Stimulated activated CD8-positive, alpha-beta memory T cell treated with anti-CD3 and anti-CD28 coated beads, Interleukin-12 subunit alpha, Interleukin-12 subunit beta, amount 100 ng/mL, for 4 hours (primary cell): ENCODE measurements at regions not wholly inside any gene's neighbourhood (a gene's known extent, or its start where the extent isn't known, plus 50 kb on each side); places are given as distances from the start of the nearest gene placed in this dataset.
"Not testable (repeated sequence)": the region's sequence is repeated elsewhere in the genome, so short reads cannot be mapped to it uniquely, and the experiment has no call there.

Experiments used
- DNase-seq: peaks from one replicate; pipeline ENCODE4 v3.0.0-alpha.2; 2020; ENCODE audit warnings: low read depth

DNA sequence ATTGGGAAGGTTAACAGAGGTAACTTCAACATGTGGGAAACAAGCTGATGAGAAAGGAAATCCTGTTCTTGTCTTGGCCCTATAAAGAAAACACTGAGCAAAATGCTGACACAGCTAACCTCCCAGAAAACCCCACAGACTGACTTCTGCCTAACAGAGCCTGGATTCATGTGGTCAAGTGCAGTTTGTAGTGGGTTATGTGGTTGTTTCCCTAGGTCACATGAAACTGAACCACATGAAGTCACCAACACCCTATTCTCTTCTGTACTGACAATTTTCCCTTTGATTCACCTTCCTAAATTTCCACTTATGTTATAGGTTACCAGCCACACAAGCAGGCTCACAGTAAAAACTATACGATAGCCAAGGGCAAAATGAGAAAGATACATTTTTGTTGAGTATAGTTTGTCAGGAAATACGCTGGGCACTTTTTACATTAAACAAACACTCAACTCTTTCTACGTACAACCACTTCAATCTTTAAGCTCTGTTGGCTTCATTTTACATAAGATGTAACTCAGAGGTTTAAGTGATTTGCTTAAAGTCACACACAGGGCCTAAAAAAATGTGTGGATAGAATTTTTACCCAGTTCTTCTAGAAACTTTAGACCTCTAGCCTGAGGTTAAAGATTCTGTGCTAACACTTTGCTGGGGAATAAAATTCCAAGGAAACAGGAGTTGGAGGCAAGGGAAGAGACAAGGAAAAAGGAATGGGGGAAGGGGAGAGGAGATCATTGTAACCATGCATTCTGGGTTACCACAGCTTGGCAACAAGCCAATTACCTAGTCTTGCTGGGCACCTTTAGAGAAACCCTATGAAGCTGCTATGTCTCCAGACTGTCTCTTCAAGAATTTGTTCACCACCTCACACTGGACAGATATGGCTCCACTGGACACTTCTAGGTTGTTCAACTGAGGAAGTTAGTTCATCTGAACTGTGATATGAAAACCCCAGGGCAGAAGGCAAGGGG, 601.6 kb upstream of the USP24 start:
- no peak for DNase-seq

DNA sequence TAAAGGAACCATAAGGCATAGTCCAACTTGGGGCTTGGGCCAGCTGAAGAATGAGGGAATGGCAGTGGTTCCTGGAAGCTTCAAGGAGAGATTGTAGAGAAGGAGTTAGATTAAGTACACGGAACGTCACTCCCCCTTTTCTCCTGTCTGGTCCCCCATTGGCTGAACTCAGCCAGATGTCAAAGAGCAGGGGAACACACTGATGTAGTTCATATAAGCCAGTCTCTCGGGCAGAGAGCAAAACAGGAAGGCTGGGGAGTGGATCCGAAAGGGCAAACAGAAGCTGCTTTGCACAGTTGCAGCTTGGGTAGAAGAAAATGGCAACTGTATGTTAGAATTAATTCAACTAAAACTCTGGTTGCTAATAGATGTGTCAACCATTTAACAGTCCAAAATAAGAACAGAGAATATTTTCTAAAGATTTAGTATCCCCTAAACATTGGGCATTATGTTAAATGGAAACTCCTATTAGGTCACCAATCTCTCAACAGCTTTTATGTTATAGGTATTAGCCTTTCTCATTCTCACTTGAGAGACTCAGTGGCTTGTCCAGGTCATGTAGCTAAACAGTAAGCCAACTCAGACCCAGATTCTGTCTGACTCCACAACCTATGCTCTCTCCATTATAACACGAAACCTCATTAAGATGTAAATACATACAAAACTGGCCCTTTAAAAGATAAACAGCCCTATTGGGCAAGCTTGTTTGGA, 600.7 kb upstream of the USP24 start:
- no peak for DNase-seq

DNA sequence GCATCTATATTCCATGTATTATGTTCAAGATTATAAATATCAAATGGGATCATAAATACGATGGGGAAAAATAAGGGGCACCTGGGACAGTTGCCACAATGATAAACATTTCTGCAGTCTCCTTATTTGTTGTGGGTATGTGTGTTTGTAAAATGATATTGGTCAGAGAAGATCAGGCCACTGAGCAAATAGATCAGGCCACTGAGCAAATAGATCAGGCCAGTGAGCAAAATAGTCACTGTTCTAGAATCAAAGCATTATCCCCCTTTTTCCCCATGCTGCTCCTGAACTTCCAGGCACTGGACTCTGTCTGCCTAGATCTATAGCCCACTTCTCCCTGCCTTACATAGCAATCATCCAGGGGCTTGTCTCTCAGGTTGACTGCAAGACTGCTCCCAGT, 599.8 kb upstream of the USP24 start:
- no peak for DNase-seq

DNA sequence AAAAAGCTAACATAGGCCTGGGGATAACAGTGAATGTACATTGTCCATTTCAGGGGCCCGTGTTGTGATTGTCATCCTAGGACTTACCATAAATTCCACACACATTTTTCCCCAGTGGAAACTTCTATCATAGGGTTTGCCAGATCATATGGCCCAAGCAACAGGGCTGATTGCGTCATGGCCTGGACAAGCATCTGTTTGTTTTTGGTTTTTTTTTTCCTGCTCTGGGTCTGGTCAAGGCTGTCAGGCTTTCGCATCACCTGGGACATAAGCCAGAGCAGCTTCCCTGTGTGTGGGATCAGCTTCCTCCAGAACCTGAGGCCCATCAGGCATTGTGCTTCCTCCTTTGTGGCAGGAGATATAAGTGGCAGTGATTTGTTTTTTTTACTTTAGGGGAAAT, 598.5 kb upstream of the USP24 start:
- DNase-seq: no peak

DNA sequence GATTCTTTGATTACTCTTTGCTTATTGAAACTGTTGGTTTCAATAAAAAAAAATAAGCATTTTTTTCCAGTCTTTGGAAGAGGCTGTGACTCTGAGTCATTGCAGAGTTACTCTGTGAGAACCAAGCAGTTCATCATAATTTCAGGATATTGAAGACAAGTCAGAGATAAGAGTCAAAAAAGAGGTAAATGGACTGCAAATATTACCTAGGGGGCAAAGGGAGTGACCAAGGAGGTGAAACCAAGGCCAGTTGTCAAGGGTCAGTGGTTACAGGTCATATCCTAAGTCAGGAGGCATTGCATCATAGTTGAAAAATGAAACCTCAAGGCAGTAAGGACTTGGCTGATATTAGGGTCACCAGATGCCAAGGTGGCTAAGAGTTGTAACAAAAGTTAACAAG, 597.1 kb upstream of the USP24 start:
- no peak for DNase-seq

DNA sequence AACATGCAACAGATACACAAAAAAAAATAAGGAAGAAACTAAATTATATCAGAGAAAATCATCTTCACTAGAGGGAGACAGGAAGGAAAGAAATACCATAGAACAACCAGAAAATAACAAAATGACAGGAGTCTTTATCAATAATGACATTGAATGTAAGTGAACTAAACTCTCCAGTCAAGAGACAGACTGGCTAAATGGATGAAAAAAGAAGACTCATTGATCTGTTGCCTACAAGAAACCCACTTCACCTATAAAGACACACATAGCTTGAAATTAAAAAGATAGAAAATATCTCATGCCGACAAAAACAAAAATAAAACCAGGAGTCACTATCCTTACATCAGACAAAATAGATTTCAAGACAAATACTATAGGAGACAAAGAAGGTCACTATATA, 593.1 kb upstream of the USP24 start:
- DNase-seq: no peak

DNA sequence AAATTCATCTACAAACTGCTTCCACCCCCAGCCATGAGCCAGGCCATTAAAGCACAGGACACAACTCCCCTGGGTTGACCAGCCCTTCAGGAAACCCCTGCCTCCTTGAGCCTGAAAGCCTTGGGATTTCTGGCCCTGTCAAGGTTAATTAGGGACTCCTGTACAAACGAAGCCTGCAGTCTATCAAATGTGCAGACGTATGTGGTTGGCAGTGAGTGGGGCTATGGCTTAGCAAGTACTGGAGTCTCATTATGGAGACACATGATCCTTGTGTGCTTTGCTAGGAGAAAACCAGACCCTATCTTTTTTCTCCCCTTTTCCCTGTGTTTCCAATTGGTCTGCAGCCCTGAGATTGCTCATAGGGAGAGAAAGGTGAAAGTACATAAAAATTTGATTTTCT, 588.3 kb upstream of the USP24 start:
- DNase-seq: no peak

DNA sequence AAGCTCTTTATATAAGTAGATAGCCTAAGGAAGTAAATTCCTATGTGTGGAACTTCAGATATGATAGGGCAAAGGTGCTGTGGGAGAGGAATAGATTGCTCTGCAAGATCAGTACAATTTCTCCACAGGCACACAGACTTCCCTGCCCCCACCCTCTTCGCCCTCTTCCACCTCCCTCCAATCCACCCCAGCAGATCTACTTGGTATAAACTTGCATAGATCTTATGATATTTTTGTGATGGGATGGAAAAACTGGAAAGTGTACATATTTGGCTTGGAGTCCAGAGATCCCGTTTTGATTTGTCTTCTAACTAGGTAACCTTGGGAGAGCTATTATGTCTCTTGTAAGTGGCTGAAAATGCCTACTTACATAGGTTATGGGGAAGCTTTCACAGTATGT, 586.3 kb upstream of the USP24 start:
- no peak for DNase-seq

DNA sequence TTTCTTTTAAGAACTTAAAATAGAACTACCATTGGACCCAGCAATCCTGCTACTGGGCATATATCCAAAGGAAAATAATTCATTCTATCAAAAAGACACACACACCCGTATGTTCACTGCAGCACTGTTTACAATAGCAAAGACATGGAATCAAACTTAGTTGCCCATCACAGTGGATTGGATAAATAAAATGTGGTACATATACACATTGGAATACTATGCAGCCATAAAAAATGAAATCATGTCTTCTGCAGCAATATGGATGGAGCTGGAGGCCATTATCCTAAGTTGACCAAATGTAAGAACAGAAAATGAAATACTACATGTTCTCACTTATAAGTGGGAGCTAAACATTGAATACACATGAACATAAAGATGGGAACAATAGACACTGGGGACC, 585.3 kb upstream of the USP24 start:
- DNase-seq: no peak

DNA sequence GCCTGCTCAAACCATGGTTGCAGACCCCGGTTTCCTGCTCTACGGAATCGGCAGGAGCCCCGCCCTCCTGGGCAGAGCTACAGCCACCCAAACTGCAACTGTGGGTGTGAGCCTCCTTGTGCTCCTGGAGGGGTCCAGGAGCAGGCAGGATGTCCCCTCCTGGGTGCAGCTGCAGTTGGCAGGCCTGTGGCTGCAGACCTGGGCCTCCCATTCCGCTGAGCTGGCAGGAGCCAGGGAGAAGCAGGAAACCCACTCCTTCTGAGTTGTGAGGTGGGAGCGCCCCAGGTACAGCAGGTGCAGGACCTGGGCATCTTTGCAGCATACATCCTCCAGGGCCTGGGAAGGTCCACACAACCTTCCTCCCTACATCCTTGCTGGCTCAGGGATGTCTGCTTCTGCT, 578.7 kb upstream of the USP24 start:
- DNase-seq: no peak

DNA sequence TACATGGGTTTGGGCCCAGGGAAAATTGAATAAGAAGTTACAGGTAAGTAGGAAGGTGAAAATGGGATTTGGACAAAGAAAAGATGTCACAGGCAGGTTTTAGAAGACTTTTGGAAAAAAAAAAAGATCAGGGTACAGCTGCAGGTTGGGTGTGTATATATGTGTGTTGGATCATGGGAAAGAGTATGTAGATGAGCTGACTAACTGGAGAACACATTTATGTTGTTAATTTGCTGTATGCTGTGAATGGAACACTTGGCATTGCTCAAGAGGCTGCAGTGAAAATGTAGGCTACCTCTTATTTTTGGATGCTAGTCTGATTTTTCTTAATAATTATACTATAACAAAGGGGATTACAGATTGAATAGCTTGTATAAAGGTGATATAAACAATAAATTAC, 577.7 kb upstream of the USP24 start:
- DNase-seq: no peak

DNA sequence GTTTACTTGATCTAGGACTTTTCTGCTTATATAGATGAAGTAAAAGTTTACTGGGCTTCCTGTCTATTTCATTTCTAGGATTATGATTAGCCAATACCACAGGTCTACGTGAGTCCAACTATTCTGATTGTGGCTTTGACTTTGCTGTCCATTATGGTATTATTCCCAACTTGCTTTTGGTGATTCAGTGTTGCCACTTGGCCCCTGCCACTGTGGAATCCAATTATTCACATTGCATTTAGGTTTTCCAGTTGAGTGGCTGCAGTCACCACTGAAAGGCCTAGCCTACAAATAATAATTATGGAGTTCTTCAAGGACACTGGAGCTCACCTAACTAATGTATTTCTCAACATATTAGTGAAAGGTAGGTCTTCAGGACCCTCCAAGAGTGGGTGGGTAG, 574.3 kb upstream of the USP24 start:
- no peak for DNase-seq

DNA sequence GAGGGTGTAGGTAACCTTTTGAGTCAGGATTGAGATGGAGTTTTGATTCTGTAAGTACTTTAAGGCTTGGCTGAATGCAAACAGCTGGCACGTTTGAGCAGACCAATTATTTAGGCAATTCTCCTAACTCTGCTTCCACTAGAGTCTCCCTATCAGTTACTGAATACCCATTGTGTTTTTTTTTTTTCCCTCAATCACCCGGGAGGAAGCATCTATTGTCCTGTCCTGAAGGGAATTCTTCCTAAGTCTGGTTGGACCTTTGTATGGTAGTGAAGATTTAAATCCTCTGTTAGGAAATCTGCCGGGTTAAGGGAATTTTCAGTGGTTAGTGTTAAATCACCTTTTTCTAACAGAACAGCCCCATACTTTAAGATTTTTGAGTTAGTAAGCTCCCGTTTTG, 571.2 kb upstream of the USP24 start:
- DNase-seq: no peak

DNA sequence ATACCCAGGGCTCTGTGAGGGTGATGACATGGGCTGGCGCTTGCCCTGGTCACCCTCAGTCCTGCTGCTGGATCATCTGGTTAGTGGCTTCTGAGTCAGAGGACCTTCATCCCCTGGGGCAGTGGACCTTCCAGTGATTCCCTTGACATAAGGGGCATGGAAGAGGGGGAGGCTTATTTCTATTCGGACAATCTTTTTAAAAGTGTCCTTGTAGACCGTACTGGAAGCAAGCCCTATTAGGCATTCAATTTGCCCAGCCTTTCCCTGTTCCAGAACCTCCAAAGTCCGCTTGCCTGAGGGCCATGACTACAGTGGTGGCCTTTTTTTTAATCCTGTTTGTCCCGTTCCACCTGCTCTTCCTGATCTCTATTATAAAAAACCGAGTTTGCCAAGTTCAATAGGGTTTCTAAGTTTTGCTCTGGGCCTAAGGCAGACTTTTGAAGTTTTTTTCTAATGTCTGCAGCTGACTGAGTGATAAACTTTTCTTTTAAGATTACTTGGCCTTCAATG, 569.8 kb upstream of the USP24 start:
- DNase-seq: not testable (repeated sequence)

DNA sequence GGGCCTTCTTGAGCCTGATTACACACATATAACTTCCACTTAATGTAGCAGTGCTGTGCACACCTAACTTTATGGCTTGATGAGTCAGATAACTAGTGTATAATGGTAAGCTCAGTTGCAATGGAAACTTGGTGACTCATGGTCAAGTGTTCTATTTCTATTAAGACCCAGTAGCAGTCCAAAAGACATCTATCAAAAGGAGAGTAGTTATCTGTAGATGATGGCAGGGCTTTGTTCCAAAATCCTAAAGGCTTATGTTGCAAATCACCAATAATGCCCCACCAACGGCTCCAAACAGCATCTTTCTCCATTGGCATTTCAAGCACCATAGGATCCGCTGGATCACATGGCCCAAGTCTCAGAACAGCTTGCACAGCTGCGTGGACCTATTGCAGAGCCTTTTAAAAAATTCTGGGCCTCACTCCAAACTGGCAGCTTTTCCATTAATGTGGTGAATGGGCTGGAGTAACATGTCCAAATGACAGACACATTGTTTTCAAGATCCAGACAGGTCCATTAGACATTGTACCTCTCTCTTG, 566.8 kb upstream of the USP24 start:
- no peak for DNase-seq

DNA sequence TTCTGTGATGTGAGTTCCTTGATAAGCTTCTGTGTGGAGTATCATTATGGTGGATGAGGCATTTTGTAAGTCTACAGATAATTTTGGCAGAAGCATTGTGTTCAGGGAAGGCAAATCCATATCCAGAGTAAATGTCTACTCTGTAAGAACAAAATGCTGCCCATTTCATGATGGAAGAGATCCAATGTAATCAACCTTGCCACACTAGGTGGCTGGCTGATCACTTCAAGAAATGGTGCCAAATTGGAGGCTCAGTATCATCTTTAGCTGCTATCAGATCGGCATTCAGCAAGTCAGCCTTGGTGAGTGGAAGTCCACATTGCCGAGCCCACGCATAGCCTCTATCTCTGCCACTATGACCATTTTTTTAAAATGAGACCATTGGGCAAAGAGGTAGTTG, 565.8 kb upstream of the USP24 start:
- no peak for DNase-seq

DNA sequence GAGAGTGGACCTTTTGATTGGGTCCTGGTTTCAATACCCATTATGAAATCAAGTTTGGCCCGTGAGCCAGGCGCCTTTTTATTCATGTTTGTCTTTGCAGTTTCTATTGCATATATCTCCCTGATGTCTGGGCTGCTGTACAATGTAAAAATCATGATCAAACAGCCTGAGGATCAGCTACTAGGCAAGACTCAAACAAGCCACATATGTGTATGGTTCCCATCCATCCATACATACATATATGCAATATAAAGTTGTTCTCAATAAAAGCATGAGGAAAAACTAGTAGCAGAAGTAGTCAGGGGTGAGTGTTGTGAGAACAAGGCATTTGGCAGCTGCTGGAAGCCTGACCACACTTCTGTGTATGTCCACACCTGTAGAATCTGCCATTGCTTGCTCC, 562.4 kb upstream of the USP24 start:
- DNase-seq: no peak

DNA sequence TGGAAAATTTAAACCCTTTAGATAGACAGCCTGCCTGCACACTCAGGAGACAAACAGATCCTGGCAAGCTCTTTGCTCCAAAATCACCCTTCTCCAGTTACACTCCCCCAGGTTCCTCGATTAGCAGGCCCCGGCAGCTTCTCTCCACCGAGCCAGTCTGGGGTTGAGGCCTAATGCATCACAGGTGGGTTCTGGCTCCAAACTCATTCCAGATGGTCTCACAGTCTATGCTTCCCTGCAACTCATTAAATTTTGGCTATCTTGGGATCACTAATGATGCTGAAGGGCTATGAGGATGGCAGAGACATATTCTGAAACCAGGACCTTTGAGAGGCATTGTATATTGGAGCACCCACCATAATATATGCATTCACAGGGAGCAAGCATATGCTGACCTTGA, 559.8 kb upstream of the USP24 start:
- DNase-seq: no peak

DNA sequence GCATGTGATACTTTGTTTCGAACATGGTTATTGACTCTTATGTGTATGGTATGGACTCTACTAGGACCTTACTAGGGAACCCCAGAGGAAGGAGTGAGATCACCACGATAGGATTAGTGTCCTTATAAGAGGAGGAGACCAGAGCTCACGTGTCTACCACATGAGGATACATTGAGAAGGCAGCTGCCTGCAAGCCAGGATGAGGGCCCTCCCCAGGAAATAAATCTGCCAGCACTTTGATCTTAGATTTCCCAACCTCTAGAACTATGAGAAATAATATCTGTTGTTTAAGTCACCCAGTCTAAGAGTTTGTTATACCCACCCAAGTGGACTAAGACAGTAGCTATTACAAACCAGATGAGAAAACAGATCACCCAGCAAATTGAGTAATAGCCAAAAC, 559.3 kb upstream of the USP24 start:
- DNase-seq: no peak

DNA sequence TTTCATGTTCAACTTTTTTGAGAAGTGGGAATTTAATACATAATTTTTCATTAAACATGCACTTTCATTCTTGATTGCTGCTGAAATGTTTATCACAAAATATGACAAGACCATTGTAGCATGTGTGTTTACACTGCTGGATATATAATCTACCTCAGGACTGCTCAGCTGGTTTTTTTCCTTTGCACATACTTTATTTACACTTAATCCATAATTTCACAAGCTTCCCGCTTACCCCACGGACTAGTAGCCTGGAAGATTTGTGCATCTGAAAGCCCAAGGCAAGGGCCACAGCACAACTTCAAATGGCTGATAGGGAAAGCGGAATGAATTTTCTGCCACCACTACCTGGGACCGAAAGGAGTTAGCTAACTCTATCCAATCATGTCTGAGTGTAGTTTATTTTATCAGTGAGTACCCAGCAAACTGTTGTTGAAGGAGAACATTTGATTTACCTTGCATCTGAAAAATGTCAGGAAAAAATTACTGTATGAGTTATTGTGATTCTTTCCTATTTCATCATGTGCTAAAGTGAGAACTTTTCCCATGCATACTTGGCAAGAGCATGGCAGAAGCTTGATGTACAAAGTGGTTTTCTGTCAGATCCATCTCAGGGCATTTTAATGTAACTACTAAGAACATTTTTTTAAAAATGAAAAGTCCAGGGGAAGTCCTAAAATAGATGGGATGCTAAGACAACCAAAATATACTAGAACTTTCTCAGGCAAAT, 558.2 kb upstream of the USP24 start:
- DNase-seq: no peak

DNA sequence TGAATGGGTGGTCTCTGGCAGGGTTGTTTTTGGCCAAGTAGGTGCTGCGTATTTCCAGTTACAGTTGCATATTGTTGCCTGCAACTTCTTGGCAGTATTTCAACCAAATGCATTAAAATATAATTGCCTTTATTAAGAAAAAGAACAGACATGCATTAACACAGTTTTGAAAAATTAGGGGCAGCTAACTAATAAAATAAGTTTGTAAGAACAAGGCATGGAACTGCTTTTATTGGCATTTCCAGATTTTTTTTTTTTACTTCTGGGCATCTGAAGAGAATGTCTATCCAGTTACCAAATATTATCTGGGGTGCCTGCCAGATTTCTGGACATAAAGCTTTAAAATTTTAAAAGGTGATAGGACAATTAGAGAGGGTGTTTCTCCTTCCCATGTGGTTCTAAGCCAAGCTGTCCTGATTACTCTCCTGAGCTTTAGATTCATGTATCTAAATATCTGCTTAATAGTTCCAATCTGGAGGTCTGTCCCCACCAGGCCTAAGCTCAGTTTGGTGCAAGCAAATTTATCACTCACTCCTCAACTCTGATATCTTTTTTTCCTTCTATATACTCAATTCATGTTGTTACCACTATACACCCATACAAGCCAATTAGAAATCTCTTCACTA, 553.3 kb upstream of the USP24 start:
- DNase-seq: no peak

DNA sequence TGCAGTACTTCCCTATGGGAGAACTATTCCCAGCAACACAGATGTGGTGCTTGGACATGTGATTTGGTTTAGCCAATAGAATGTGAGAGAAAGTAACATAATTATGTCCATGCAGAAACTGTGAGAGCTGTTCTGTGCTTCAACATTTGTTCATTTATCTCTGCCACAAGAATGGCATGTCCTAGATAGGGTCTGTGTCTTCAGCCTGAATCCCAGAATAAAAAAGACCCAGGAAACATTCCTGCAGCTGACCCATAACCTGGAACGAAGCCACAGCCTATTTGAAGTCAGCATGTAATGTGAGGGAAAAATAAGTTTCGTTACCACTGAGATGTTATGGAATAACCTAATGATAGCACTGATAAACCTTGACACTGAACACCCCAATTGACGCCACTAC, 552.0 kb upstream of the USP24 start:
- DNase-seq: no peak
